Activated CD8-positive, alpha-beta T cell treated with anti-CD3 and anti-CD28 coated beads for 36 hours (primary cell): ENCODE measurements at regions not wholly inside any gene's neighbourhood (a gene's known extent, or its start where the extent isn't known, plus 50 kb on each side); places are given as distances from the start of the nearest gene placed in this dataset.

Experiments
- ATAC-seq: fragments of 200-7000 bp; cut with Tn5 transposase; one replicate; pipeline ENCODE4 v1.10.0; 2021; ENCODE audit warnings: mild to moderate bottlenecking, moderate library complexity
- CTCF ChIA-PET: fragments of 350-600 bp; sonication (Branson Sonifier 250); formaldehyde crosslinking; loops from one replicate; lab custom pipeline; 2021; ENCODE audit warnings: antibody characterized with exemption; lab: Charles Lee
- POLR2A ChIA-PET: fragments of 350-600 bp; sonication (Branson Sonifier 250); formaldehyde crosslinking; loops from one replicate; lab custom pipeline; 2021; ENCODE audit warnings: antibody characterized with exemption; lab: Charles Lee
- DNase-seq: peaks from one replicate; pipeline ENCODE4 v3.0.0-alpha.2; 2020
- H3K27ac Mint-ChIP-seq: one replicate; pipeline ENCODE4 v1.8.0; 2021; ENCODE audit warnings: mild to moderate bottlenecking, mixed read lengths
- H3K27me3 Mint-ChIP-seq: one replicate; pipeline ENCODE4 v1.8.0; 2021; ENCODE audit warnings: mixed read lengths
- H3K36me3 Mint-ChIP-seq: one replicate; pipeline ENCODE4 v1.8.0; 2021; ENCODE audit warnings: low read depth, mixed read lengths
- H3K4me1 Mint-ChIP-seq: one replicate; pipeline ENCODE4 v1.8.0; 2021; ENCODE audit warnings: low read depth, mixed read lengths
- H3K4me3 Mint-ChIP-seq: one replicate; pipeline ENCODE4 v1.8.0; 2021; ENCODE audit warnings: mild to moderate bottlenecking, moderate library complexity, mixed read lengths
- H3K9me3 Mint-ChIP-seq: one replicate; pipeline ENCODE4 v1.8.0; 2021; ENCODE audit warnings: mixed read lengths
- intact Hi-C: fragments of 100-400 bp; cut with micrococcal nuclease; formaldehyde crosslinking; loops from one replicate; pipeline ENCODE4 v1.10.0; 2022
- TF ChIP-seq, protein P1 (sequence below): fragments of 200-600 bp; IDR thresholded peaks from one replicate; pipeline ENCODE4 v1.8.0; 2022; ENCODE audit warnings: antibody characterized with exemption, mild to moderate bottlenecking

DNA sequence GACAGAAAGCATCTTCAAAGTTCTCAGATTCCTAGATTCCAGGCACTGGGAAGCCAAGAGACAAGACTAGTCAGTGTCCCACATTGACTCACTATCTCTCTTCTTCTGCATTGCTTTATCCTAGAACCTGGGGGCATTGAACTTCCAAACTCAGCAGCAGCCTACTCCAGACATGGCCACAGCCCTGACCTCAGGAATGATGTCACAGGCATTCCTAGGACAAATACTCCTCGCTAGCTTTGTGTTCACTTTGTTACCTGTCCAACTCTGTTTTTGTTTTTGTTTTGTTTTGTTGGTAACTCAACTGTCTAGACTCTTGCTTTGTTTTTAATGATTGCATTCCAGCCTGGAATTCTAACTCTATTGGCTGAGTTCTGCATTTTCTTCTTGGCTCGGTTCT is 449.3 kb upstream of the SPHKAP start:
- POLR2A ChIA-PET, result no interaction called here
- Mint-ChIP-seq H3K27me3 (no peaks in the 10 kb centered on the region), H3K4me3 (no peak overlapping the region), H3K27ac (no peak overlapping the region), H3K4me1 (no peaks in the 10 kb centered on the region), H3K36me3 (no peaks in the 10 kb centered on the region), H3K9me3 (peaks cover 2% of the 10 kb centered on the region)
- no peak for ATAC-seq
- TF ChIP-seq, protein P1, sequence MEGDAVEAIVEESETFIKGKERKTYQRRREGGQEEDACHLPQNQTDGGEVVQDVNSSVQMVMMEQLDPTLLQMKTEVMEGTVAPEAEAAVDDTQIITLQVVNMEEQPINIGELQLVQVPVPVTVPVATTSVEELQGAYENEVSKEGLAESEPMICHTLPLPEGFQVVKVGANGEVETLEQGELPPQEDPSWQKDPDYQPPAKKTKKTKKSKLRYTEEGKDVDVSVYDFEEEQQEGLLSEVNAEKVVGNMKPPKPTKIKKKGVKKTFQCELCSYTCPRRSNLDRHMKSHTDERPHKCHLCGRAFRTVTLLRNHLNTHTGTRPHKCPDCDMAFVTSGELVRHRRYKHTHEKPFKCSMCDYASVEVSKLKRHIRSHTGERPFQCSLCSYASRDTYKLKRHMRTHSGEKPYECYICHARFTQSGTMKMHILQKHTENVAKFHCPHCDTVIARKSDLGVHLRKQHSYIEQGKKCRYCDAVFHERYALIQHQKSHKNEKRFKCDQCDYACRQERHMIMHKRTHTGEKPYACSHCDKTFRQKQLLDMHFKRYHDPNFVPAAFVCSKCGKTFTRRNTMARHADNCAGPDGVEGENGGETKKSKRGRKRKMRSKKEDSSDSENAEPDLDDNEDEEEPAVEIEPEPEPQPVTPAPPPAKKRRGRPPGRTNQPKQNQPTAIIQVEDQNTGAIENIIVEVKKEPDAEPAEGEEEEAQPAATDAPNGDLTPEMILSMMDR, result no peak
- intact Hi-C loops, result no loop called here
- CTCF ChIA-PET, result no interaction called here
- DNase-seq, result no peak

DNA sequence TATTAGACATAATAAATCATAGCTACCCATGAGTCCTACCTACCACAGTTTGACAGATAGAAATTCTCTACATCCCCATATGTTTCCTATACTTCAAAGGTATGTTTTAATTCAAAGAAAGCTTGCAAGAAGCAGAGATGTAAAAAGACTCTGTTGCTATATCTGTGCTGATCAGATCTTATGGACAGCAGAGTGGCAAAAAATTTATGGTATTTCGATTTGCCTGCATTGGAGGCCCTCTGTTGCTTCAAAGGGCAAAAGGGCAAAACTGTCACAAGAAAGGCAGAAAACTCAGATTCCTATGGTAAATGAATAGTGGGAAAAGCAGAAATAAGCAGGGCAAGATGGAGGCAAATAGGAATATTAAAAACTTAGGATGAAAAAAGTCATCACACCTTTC is 447.8 kb upstream of the SPHKAP start:
- ChIA-PET CTCF (no interaction called here), POLR2A (no interaction called here)
- Mint-ChIP-seq H3K9me3 (peaks cover 2% of the 10 kb centered on the region), H3K27ac (no peak overlapping the region), H3K36me3 (no peaks in the 10 kb centered on the region), H3K4me3 (no peak overlapping the region), H3K27me3 (no peaks in the 10 kb centered on the region), H3K4me1 (no peaks in the 10 kb centered on the region)
- TF ChIP-seq, protein P1, result no peak
- no peak for DNase-seq
- ATAC-seq, result no peak
- intact Hi-C loops, result no loop called here

GRCh38 chr2:228628682-228629081 is 447.2 kb upstream of the SPHKAP start:
- H3K4me3 Mint-ChIP-seq, result no peak overlapping the region
- no peaks in the 10 kb centered on the region for H3K27me3 Mint-ChIP-seq
- H3K9me3 Mint-ChIP-seq, result peaks cover 2% of the 10 kb centered on the region
- DNase-seq (no peak), ATAC-seq (no peak)
- H3K27ac Mint-ChIP-seq, result no peak overlapping the region
- intact Hi-C loops, result no loop called here
- ChIA-PET POLR2A (no interaction called here), CTCF (no interaction called here)
- no peaks in the 10 kb centered on the region for H3K4me1 Mint-ChIP-seq
- TF ChIP-seq, protein P1, result no peak
- H3K36me3 Mint-ChIP-seq, result no peaks in the 10 kb centered on the region

DNA sequence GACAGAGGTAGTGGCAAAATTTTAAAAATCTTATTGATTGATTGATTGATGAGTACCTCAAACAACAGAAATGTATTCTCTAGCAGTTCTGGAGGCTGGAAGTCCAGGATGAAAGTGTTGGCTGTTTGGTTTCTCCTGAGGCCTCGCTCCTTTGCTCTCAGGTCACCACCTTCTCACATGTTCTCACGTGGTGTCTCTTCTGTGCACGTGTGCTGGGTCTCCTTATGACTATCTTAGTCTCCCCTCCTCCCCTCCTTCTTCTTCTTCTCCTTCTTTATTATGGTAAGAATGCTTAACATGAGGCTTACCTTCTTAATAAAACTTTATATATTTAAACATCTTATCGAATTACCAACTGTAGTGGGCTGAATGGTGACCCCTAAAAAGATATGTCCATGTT is 446.0 kb upstream of the SPHKAP start:
- Mint-ChIP-seq H3K4me3 (no peak overlapping the region), H3K9me3 (peaks cover 2% of the 10 kb centered on the region), H3K36me3 (no peaks in the 10 kb centered on the region), H3K27ac (no peak overlapping the region), H3K4me1 (no peaks in the 10 kb centered on the region), H3K27me3 (no peaks in the 10 kb centered on the region)
- ATAC-seq (no peak), DNase-seq (no peak)
- intact Hi-C loops, result no loop called here
- TF ChIP-seq, protein P1, result no peak
- POLR2A ChIA-PET, result no interaction called here
- CTCF ChIA-PET, result no interaction called here

DNA sequence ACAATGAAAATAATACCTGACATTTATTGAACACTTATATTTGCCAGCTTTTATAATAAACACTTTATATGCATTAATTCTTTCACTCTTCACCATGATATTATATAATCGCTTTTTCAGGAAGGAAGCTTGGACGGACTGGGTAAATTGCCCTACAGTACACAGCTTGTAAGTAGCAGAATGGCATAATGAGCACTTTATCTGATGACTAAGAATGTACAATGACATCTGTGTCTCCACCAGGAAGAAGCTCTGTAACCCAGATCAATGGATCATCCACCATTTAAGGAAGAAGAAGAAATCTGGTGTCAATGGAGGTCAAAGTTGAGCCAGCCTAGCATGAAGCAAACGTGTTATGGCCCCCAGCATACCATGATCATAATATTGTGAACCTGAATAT is 444.0 kb upstream of the SPHKAP start:
- TF ChIP-seq, protein P1, result no peak
- CTCF ChIA-PET, result no interaction called here

More for the DNA sequence above, 444.0 kb upstream of the SPHKAP start:
- Mint-ChIP-seq H3K4me1 (no peaks in the 10 kb centered on the region), H3K36me3 (no peaks in the 10 kb centered on the region), H3K4me3 (no peak overlapping the region), H3K27ac (no peak overlapping the region), H3K27me3 (no peaks in the 10 kb centered on the region), H3K9me3 (peaks cover 2% of the 10 kb centered on the region)
- ATAC-seq (no peak), DNase-seq (no peak)
- POLR2A ChIA-PET, result no interaction called here
- intact Hi-C loops, result no loop called here
